Natural killer cell (primary cell): ENCODE measurements at regions not wholly inside any gene's neighbourhood (a gene's known extent, or its start where the extent isn't known, plus 50 kb on each side); places are given as distances from the start of the nearest gene placed in this dataset.

ENCODE experiments used
- ATAC-seq, 3 donors: fragments of 150-1000 bp in 2 of 3; fragments of 200-7000 bp in 1 of 3; cut with Tn5 transposase; 1 replicate in 1 of 3; 2 replicates in 2 of 3; pipeline ENCODE4 v1.10.0; 2021; ENCODE audit warnings: mild to moderate bottlenecking in 2 of 3, moderate library complexity in 2 of 3
- DNase-seq, 2 donors: peaks; one replicate each; pipeline versions ENCODE4 v3.0.0 to v3.0.0-alpha.2; 2013 to 2021; ENCODE audit warnings: mixed read lengths in 1 of 2
- H3K27ac ChIP-seq: one replicate; pipeline ENCODE4 v1.5.1; 2013; ENCODE audit warnings: mild to moderate bottlenecking, low read length
- H3K27me3 ChIP-seq: one replicate; pipeline ENCODE4 v1.6.1; 2013; ENCODE audit warnings: low read length; ENCODE audit not compliant: control insufficient read depth, insufficient read depth
- H3K36me3 ChIP-seq: one replicate; pipeline ENCODE4 v1.6.1; 2013; ENCODE audit warnings: low read length; ENCODE audit not compliant: control insufficient read depth, insufficient read depth
- H3K4me1 ChIP-seq: one replicate; pipeline ENCODE4 v1.6.1; 2013; ENCODE audit warnings: low read length; ENCODE audit not compliant: control insufficient read depth, insufficient read depth
- H3K4me3 ChIP-seq: one replicate; pipeline ENCODE4 v1.5.1; 2013; ENCODE audit warnings: low read length
- H3K9me3 ChIP-seq: one replicate; pipeline ENCODE4 v1.6.1; 2013; ENCODE audit warnings: low read length; ENCODE audit not compliant: control insufficient read depth, insufficient read depth
- H3K27ac Mint-ChIP-seq, 2 donors: one replicate each; pipeline ENCODE4 v1.8.0; 2022; ENCODE audit warnings: mild to moderate bottlenecking in 2 of 2, mixed read lengths in 2 of 2, moderate library complexity in 1 of 2
- H3K27me3 Mint-ChIP-seq, 2 donors: one replicate each; pipeline ENCODE4 v1.8.0; 2022; ENCODE audit warnings: low read depth in 2 of 2, mixed read lengths in 2 of 2
- H3K36me3 Mint-ChIP-seq: one replicate; pipeline ENCODE4 v1.8.0; 2022; ENCODE audit warnings: mixed read lengths
- H3K4me1 Mint-ChIP-seq, 2 donors: one replicate each; pipeline ENCODE4 v1.8.0; 2022; ENCODE audit warnings: mixed read lengths in 2 of 2
- H3K4me3 Mint-ChIP-seq: one replicate; pipeline ENCODE4 v1.8.0; 2022; ENCODE audit warnings: mild to moderate bottlenecking, moderate library complexity, mixed read lengths
- H3K9me3 Mint-ChIP-seq, 2 donors: one replicate each; pipeline ENCODE4 v1.8.0; 2022; ENCODE audit warnings: mixed read lengths in 2 of 2
- WGBS: methylation state at CpG from one replicate; pipeline ENCODE4 v1.1.7; 2013; ENCODE audit warnings: missing lambda C conversion rate; ENCODE audit not compliant: insufficient coverage; 5-methylcytosine and 5-hydroxymethylcytosine counted together
- intact Hi-C: fragments of 100-400 bp; cut with micrococcal nuclease; formaldehyde crosslinking; loops from one replicate; pipeline ENCODE4 v1.14.2; 2022
- TF ChIP-seq, protein P1 (sequence below): fragments of 200-600 bp; IDR thresholded peaks from one replicate; pipeline ENCODE4 v1.8.0; 2022; ENCODE audit warnings: antibody characterized with exemption

- H3K27me3 ChIP-seq = no peaks in the 10 kb centered on the region
- H3K4me1 ChIP-seq = no peaks in the 10 kb centered on the region
- Mint-ChIP-seq H3K4me3 (no peak overlapping the region), H3K36me3 (no peaks in the 10 kb centered on the region), H3K27ac (no peak overlapping the region), H3K27me3 (no peaks in the 10 kb centered on the region), H3K9me3 (no peaks in the 10 kb centered on the region), H3K4me1 (no peaks in the 10 kb centered on the region)
- intact Hi-C loops = no loop called here
- TF ChIP-seq, protein P1, sequence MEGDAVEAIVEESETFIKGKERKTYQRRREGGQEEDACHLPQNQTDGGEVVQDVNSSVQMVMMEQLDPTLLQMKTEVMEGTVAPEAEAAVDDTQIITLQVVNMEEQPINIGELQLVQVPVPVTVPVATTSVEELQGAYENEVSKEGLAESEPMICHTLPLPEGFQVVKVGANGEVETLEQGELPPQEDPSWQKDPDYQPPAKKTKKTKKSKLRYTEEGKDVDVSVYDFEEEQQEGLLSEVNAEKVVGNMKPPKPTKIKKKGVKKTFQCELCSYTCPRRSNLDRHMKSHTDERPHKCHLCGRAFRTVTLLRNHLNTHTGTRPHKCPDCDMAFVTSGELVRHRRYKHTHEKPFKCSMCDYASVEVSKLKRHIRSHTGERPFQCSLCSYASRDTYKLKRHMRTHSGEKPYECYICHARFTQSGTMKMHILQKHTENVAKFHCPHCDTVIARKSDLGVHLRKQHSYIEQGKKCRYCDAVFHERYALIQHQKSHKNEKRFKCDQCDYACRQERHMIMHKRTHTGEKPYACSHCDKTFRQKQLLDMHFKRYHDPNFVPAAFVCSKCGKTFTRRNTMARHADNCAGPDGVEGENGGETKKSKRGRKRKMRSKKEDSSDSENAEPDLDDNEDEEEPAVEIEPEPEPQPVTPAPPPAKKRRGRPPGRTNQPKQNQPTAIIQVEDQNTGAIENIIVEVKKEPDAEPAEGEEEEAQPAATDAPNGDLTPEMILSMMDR = no peak
- DNase-seq (no peak), ATAC-seq (no peak)
- no peaks in the 10 kb centered on the region for H3K36me3 ChIP-seq
- H3K4me3 ChIP-seq = no peak overlapping the region
- WGBS = 80% methylated on average over 2 of the region's 2 CpGs
- H3K9me3 ChIP-seq = no peaks in the 10 kb centered on the region
- H3K27ac ChIP-seq = no peak overlapping the region
Observed at GRCh38 chr3:8205881-8206280, 295.7 kb upstream of the LMCD1 start.

GRCh38 chr3:8206971-8207617 lies 294.5 kb upstream of the LMCD1 start:
- no peaks in the 10 kb centered on the region for H3K4me1 ChIP-seq
- H3K36me3 ChIP-seq = no peaks in the 10 kb centered on the region
- ATAC-seq = no peak
- Mint-ChIP-seq H3K27ac (no peak overlapping the region), H3K4me3 (no peak overlapping the region), H3K36me3 (no peaks in the 10 kb centered on the region), H3K9me3 (no peaks in the 10 kb centered on the region), H3K27me3 (no peaks in the 10 kb centered on the region), H3K4me1 (no peaks in the 10 kb centered on the region)
- TF ChIP-seq, protein P1 = no peak
- H3K27ac ChIP-seq = no peak overlapping the region
- 84% methylated on average over 3 of the region's 3 CpGs for WGBS
- no peaks in the 10 kb centered on the region for H3K9me3 ChIP-seq
- no peak for DNase-seq
- intact Hi-C loops = no loop called here
- H3K4me3 ChIP-seq = no peak overlapping the region
- H3K27me3 ChIP-seq = no peaks in the 10 kb centered on the region

DNA sequence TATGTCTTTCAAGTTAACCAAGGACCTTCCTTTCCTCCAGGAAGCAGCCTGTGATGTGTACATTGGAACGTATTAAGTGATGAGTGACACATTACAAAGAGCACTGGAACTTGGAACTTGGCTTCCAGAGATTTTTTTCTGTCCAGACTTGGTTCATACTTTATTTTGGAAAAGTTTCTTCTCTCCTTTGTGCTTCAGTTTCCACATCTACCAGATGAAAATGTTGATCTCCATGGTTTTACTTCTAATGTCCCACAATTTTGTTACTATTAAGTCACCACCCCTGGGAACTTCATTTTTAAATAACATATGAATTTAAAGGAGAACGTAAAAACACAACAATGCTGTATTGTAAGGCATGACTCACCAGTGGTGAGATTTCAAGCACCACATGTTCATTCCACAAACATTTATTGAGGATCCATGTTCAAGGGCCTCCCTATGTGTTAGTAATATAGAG lies 290.7 kb upstream of the LMCD1 start:
- WGBS = 83% methylated on average over 1 of the region's 2 CpGs
- H3K4me3 Mint-ChIP-seq = no peak overlapping the region
- TF ChIP-seq, protein P1 = no peak
- no peaks in the 10 kb centered on the region for H3K4me1 Mint-ChIP-seq
- H3K4me1 ChIP-seq = no peaks in the 10 kb centered on the region
- peaks cover 6 to 20% of the 10 kb centered on the region in 2 donors for H3K27me3 Mint-ChIP-seq
- H3K36me3 Mint-ChIP-seq = no peaks in the 10 kb centered on the region
- intact Hi-C loops = no loop called here
- H3K9me3 Mint-ChIP-seq = no peaks in the 10 kb centered on the region
- H3K9me3 ChIP-seq = no peaks in the 10 kb centered on the region
- DNase-seq (no peak), ATAC-seq (no peak)
- no peaks in the 10 kb centered on the region for H3K27me3 ChIP-seq
- no peaks in the 10 kb centered on the region for H3K36me3 ChIP-seq
- H3K4me3 ChIP-seq = no peak overlapping the region
- H3K27ac ChIP-seq = no peak overlapping the region
- no peak overlapping the region for H3K27ac Mint-ChIP-seq

DNA sequence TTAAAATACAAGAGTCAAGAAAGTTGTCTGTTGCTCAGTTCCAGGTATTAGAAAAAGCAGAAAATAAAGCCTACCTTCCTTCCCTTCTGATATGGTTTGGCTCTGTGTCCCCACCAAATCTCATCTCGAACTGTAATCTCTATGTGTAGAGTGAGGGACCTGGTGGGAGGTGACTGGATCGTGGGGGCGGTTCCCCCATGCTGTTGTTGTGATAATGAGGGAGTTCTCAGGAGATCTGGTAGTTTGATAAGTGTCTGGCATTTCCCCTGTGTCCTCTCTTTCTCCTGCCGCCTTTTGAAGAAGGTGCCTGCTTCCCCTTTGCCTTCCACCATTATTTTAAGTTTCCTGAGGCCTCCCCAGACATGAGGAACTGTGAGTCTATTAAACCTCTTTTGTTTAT lies 288.8 kb upstream of the LMCD1 start:
- ATAC-seq (no peak), DNase-seq (no peak)
- H3K9me3 Mint-ChIP-seq = no peaks in the 10 kb centered on the region
- no peak overlapping the region for H3K4me3 Mint-ChIP-seq
- Histone ChIP-seq H3K4me1 (no peaks in the 10 kb centered on the region), H3K9me3 (no peaks in the 10 kb centered on the region), H3K4me3 (no peak overlapping the region), H3K36me3 (no peaks in the 10 kb centered on the region), H3K27ac (no peak overlapping the region), H3K27me3 (no peaks in the 10 kb centered on the region)
- TF ChIP-seq, protein P1 = no peak
- H3K4me1 Mint-ChIP-seq = no peaks in the 10 kb centered on the region
- 82% methylated on average over 4 of the region's 4 CpGs for WGBS
- peaks cover 9 to 20% of the 10 kb centered on the region in 2 donors for H3K27me3 Mint-ChIP-seq
- intact Hi-C loops = no loop called here
- H3K27ac Mint-ChIP-seq = no peak overlapping the region
- H3K36me3 Mint-ChIP-seq = no peaks in the 10 kb centered on the region
